Tibial nerve (tissue), 4 donors: ENCODE measurements at regions not wholly inside any gene's neighbourhood (a gene's known extent, or its start where the extent isn't known, plus 50 kb on each side); places are given as distances from the start of the nearest gene placed in this dataset.

ENCODE experiments used
- CTCF ChIP-seq, 5 experiments: fragments of 200-600 bp in 3 of 5; fragments of 450-650 bp in 2 of 5; sonication (generic) in 3 of 5; IDR thresholded peaks; one replicate each; pipeline ENCODE4 v1.5.1; 2016 to 2019; ENCODE audit warnings: antibody characterized with exemption in 5 of 5, mild to moderate bottlenecking in 3 of 5, moderate library complexity in 2 of 5
- EP300 ChIP-seq, 2 donors: sonication (generic); formaldehyde crosslinking; IDR thresholded peaks; one replicate each; pipeline ENCODE4 v1.6.1; 2017; ENCODE audit warnings: antibody characterized with exemption in 2 of 2, mild to moderate bottlenecking in 1 of 2
- POLR2A ChIP-seq, 2 donors: fragments of 450-650 bp; IDR thresholded peaks; one replicate each; pipeline ENCODE4 v1.6.1; 2017; ENCODE audit warnings: antibody characterized with exemption in 2 of 2, mild to moderate bottlenecking in 2 of 2, moderate library complexity in 2 of 2

- no peak for TF ChIP-seq CTCF (IDR thresholded peaks at IDR 0.05)
- TF ChIP-seq POLR2A (IDR thresholded peaks at IDR 0.05) = no peak
- TF ChIP-seq EP300 (IDR thresholded peaks at IDR 0.05) = no peak
Observed at GRCh38 chr2:47687856-47688255, 95.1 kb upstream of the MSH6 start.
